OCI-LY7 (cell line): ENCODE measurements at regions not wholly inside any gene's neighbourhood (a gene's known extent, or its start where the extent isn't known, plus 50 kb on each side); places are given as distances from the start of the nearest gene placed in this dataset.

Experiments used
- CTCF ChIP-seq: fragments of 200-600 bp; sonication (generic); conservative IDR thresholded peaks from 2 replicates; pipeline ENCODE4 v1.5.1; 2014; ENCODE audit warnings: mild to moderate bottlenecking, antibody characterized with exemption, low read length, moderate library complexity, mixed read lengths
- EZH2phosphoT487 ChIP-seq: fragments of 200-600 bp; sonication (generic); IDR thresholded peaks from 2 replicates; pipeline ENCODE4 v1.6.1; 2018; ENCODE audit warnings: low read depth, borderline replicate concordance, mild to moderate bottlenecking, mixed run types, antibody characterized with exemption, low read length, moderate library complexity, mixed read lengths

GRCh38 chr6:2517401-2517800, 233.3 kb downstream of the MYLK4 start:
- TF ChIP-seq CTCF, result no peak
- TF ChIP-seq EZH2phosphoT487, result no peak
